ENCODE measurements at regions not wholly inside any gene's neighbourhood (a gene's known extent, or its start where the extent isn't known, plus 50 kb on each side); places are given as distances from the start of the nearest gene placed in this dataset.

GRCh38 chr5:143931476-143931875 is 119.5 kb downstream of the HMHB1 start:
- no peak for TF ChIP-seq CTCF (conservative IDR thresholded peaks at IDR 0.05; ENCODE audit: low read depth, low read length)
- no peak for TF ChIP-seq EZH2phosphoT487 (IDR thresholded peaks at IDR 0.05; ENCODE audit: borderline replicate concordance, low read length)
- no peak for TF ChIP-seq EZH2 (IDR thresholded peaks at IDR 0.05; ENCODE audit: low read length, unreplicated experiment)

Data from PC-3 (cell line).